AG04450 (cell line): ENCODE measurements at regions not wholly inside any gene's neighbourhood (a gene's known extent, or its start where the extent isn't known, plus 50 kb on each side); places are given as distances from the start of the nearest gene placed in this dataset.

Source experiments
- CTCF ChIA-PET: fragments of 300-600, 350-600 bp; formaldehyde crosslinking; extraction: SDS; loops from one replicate; lab custom pipeline; 2022; ENCODE audit warnings: antibody characterized with exemption, inconsistent platforms; lab: Charles Lee
- POLR2A ChIA-PET: fragments of 350-600 bp; formaldehyde crosslinking; extraction: SDS; loops from one replicate; lab custom pipeline; 2021; ENCODE audit warnings: antibody characterized with exemption, inconsistent platforms; lab: Yijun Ruan, JAX
- DNase-seq: peaks from one replicate; pipeline ENCODE4 v3.0.0-alpha.2; 2011; ENCODE audit warnings: low read depth, low spot score
- H3K27ac ChIP-seq: one replicate; pipeline ENCODE4 v1.5.1; 2012; ENCODE audit warnings: low read depth, low read length, control low read depth
- H3K27me3 ChIP-seq: one replicate; pipeline ENCODE4 v1.6.0; 2012; ENCODE audit warnings: low read length; ENCODE audit not compliant: control insufficient read depth, insufficient read depth
- H3K4me3 ChIP-seq: 2 replicates; pipeline ENCODE4 v1.5.1; 2011; ENCODE audit warnings: mild to moderate bottlenecking, low read depth, low read length, control low read depth
- H3K9me3 ChIP-seq: 2 replicates; pipeline ENCODE4 v1.5.1; 2012; ENCODE audit warnings: low read length; ENCODE audit not compliant: control insufficient read depth, insufficient read depth
- TF ChIP-seq, protein P1 (sequence below): IDR thresholded peaks from 2 replicates; pipeline ENCODE4 v1.5.1; 2011; ENCODE audit warnings: low read depth, low read length, control low read depth, inconsistent platforms

DNA sequence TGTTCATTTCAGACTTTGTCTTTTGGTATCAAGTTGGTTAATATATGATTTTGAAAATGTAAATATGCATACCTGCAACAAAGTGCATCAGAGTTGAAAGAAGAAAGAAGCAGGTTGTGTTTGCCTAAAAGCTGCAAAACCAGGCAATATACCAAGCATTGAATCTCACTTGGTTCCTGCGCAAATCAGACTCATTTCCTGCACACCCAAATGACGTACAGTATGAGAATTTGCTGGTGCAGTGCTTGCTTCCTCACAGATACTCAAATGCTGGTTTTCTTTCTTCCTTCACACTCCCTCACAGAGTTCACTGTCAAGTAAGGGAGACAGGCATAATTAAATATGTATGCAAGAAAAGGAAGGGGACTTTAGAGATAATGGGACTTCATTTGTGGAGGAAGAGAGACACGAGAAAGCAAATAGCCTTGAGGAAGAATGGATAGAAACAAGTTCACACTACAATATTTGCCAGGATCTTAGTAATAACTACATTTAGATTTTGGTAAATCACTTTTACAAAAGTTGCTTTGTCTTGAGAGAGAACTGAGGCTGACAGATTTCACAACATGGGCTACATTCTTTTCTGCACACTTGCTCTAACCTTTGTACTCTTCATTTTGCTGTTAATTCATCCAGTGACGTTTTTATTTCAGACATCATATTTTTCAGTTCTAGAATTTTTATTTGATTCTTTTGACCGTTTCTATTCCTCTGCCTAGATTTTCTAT, 56.9 kb upstream of the AOAH start:
- Histone ChIP-seq H3K9me3 (no peaks in the 10 kb centered on the region), H3K27me3 (no peaks in the 10 kb centered on the region), H3K27ac (no peak overlapping the region), H3K4me3 (no peak overlapping the region)
- POLR2A ChIA-PET = no interaction called here
- CTCF ChIA-PET = no interaction called here
- TF ChIP-seq, protein P1, sequence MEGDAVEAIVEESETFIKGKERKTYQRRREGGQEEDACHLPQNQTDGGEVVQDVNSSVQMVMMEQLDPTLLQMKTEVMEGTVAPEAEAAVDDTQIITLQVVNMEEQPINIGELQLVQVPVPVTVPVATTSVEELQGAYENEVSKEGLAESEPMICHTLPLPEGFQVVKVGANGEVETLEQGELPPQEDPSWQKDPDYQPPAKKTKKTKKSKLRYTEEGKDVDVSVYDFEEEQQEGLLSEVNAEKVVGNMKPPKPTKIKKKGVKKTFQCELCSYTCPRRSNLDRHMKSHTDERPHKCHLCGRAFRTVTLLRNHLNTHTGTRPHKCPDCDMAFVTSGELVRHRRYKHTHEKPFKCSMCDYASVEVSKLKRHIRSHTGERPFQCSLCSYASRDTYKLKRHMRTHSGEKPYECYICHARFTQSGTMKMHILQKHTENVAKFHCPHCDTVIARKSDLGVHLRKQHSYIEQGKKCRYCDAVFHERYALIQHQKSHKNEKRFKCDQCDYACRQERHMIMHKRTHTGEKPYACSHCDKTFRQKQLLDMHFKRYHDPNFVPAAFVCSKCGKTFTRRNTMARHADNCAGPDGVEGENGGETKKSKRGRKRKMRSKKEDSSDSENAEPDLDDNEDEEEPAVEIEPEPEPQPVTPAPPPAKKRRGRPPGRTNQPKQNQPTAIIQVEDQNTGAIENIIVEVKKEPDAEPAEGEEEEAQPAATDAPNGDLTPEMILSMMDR = no peak
- no peak for DNase-seq

DNA sequence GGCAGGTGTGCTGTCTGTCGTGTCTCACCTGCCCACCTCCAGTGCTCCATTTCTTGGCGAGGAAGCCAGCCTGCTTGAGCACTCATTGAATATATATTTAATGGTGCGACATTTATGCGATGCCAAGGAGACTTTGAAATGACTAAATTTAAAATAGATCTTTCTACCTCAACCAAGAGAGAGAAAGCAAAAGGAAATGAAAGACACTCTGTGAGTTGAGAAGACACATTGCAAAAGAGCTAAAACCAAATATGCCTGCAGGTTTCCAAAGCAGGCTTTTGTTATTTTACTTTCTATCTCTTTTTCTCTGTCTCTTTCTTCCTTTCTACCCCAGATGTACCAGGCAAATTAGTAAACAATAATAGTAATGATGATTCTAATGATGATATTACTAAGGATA, 53.6 kb upstream of the AOAH start:
- Histone ChIP-seq H3K9me3 (no peaks in the 10 kb centered on the region), H3K4me3 (no peak overlapping the region), H3K27me3 (no peaks in the 10 kb centered on the region), H3K27ac (no peak overlapping the region)
- POLR2A ChIA-PET = no interaction called here
- CTCF ChIA-PET = interaction anchor here (1.6 kb wide), 1 partner anchor 290 kb away, joined by 5 read pairs; no protein-coding TSS in a partner anchor
- TF ChIP-seq, protein P1 = no peak
- no peak for DNase-seq

DNA sequence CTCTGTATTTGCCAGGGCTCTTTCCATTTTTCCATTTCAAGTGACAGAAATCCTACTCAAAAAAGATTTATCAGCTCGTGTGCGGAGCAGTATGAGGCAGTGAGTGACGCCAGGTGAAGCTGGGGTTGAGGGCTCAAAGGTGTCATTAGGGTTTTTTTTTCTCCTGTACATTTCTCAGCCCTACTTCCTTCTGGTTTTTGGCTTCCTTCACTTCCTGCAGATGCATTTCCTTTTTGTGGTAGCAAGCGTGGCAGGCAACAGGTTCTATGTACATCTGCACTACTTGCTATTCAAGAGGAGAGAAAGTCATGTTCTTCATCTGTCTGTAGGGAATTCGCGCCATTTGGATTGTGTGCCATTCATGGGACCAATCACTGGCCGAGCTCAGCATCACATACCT, 52.8 kb upstream of the AOAH start:
- TF ChIP-seq, protein P1 = no peak
- H3K27me3 ChIP-seq = no peaks in the 10 kb centered on the region
- DNase-seq = no peak
- ChIA-PET POLR2A (no interaction called here), CTCF (interaction anchor here (1.6 kb wide), 1 partner anchor 289 kb away, joined by 5 read pairs; no protein-coding TSS in a partner anchor)
- H3K27ac ChIP-seq = no peak overlapping the region
- H3K4me3 ChIP-seq = no peak overlapping the region
- no peaks in the 10 kb centered on the region for H3K9me3 ChIP-seq

GRCh38 chr7:36775676-36776075, 51.4 kb upstream of the AOAH start:
- Histone ChIP-seq H3K9me3 (no peaks in the 10 kb centered on the region), H3K27ac (no peak overlapping the region), H3K27me3 (no peaks in the 10 kb centered on the region), H3K4me3 (no peak overlapping the region)
- CTCF ChIA-PET = interaction anchor here (0.6 kb wide), 1 partner anchor 16 kb away, joined by 3 read pairs; no protein-coding TSS in a partner anchor
- DNase-seq = no peak
- TF ChIP-seq, protein P1 = no peak
- POLR2A ChIA-PET = no interaction called here

GRCh38 chr7:36775061-36775620, 50.8 kb upstream of the AOAH start:
- H3K4me3 ChIP-seq = no peak overlapping the region
- no peaks in the 10 kb centered on the region for H3K9me3 ChIP-seq
- CTCF ChIA-PET = no interaction called here
- TF ChIP-seq, protein P1 = no peak
- H3K27ac ChIP-seq = no peak overlapping the region
- POLR2A ChIA-PET = no interaction called here
- H3K27me3 ChIP-seq = no peaks in the 10 kb centered on the region
- no peak for DNase-seq
